SW 1271 (cell line): ENCODE measurements at regions not wholly inside any gene's neighbourhood (a gene's known extent, or its start where the extent isn't known, plus 50 kb on each side); places are given as distances from the start of the nearest gene placed in this dataset.
"Not testable (repeated sequence)": the region's sequence is repeated elsewhere in the genome, so short reads cannot be mapped to it uniquely, and the experiment has no call there.

Source experiments
- DNase-seq, 2 experiments: peaks; one replicate each; lab custom pipeline; 2025; lab: John Stamatoyannopoulos, UW

DNA sequence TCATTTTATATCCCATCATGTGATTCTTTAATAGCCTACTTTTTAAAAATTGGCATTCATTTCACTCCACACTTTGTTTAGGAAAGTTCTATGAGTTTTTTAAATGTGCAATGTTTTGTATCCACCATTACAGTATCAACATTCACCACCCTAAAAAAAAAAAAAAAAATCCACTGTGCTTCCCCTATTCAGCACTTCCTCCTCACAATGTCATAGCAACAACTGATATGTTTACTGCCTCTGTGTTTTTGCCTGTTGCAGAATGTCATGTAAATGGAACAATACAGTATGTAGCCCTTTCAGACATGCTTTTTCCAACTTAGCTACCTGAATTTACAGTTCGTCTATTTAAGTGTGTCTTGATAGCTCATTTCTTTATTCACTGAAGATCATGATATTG is 754.2 kb downstream of the FAM181B start:
- DNase-seq: no peak

DNA sequence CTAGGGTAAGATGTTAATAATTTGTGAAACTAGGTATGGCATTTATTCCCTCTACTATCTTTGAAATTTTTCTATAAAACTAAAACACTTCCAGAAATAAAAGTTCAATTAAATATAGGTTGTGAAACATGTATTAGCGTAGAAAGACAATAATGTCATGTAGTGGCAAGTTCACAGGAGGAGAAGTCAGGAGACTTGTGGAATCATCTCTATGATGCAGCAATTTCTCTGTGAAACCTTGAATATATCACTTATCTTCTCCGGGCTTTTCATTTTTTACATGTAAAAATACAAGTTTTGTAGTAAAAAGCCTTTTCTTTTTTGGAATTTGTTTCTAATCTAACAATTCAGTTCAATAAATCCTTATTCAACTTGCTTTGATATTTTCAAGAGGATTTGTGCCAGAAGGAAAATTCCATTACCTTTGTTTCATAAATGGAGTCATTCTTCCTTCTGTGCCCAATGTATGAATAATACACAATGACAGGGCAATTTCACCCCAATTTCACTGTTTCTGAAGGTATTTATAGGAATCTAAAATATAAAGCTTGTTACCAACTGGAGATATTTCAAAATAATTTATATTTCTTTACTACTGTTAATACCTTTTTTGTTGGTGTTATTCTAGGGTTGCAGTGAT is 758.3 kb downstream of the FAM181B start:
- DNase-seq: no peak

DNA sequence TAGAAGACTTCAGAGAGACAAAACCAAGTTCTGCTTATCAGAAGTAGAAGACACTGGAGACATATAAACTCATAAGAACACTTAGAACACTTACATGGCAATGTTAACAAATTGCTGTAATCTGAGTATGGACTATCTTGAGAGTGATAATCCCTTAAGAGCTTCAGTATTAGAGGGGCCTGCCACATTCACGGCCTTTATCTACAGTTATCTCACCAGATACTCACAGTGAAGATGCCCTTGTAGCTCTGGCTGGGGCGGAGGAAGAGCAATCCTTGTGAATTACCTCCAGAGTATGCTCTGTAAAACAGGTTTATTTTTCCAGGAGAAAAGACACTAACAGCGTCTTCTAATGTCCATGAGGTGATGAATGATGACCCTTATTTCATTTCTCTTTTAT is 762.8 kb downstream of the FAM181B start:
- no peak for DNase-seq

DNA sequence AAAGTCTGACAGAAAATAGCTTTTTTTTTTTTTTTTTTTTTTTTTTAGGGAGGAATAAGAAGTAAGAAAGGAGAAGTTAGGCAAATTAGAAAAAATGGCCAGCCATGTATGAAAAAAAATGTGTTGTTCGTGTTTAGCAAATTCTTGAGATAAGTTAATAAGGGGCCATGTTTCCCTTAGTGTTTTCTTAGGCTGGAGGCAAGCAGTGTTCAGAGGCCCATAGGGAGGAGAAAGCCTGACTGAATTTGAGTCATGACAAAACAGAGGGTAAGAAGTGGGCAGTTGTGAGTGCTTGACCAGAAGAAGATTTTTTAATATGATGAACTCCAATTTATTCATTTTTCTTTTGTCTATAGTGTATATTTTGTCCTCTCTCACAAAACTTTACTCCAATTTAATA is 766.4 kb downstream of the FAM181B start:
- DNase-seq: no peak

DNA sequence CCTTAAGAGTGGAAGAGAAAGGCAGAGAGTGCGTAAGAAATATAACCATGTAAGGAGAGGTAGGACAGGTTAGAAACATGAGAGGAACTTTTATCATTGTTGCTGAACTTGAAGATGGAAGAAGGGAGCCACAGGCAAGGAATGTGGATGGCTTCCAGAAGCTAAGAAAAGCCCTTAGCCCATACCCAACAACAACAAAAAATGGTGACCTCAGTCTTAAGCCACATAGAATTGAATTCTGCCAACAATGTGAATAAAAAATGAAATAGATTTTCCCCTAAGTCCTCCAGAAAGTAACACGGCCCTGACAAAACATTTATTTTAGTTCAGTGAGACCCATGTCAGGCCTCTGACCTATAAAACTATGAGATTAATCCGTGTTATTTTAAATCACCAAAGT is 767.3 kb downstream of the FAM181B start:
- DNase-seq: no peak

DNA sequence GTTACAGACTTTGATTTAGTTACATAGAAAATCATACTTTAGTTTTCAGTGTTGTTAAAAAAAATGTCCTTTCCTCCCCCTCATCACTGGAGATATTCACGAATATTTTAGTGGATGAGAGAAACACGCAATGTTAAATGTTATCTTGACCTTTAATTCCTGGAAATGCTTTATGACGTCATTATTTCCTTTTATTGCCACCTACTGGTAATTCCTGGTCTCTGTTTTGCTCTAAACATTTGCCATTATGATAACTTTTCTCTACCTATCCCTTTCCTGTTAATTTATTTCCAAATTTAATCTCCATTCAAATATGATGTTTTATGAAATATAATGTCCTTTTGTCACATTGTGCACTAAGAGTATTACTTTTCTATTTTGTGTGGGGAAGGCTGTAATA is 770.6 kb downstream of the FAM181B start:
- no peak for DNase-seq

DNA sequence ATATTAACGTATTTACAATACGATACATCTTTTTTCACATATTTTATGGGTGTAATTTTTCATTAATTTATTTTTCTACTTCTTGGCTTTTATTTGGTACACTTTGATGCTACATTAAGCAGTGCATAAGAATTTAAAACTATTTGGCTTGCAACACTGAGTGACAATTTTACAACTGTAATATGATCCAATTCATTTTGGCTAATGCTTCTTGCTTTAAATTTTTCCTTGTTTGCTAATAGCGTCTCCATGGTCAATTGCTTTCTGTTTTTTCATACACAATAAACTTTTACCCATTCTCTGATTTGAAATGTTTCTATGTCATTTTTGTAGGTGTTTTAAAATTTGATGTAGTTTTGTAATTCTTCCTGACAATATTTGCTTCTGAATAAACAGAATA is 773.2 kb downstream of the FAM181B start:
- no peak for DNase-seq

DNA sequence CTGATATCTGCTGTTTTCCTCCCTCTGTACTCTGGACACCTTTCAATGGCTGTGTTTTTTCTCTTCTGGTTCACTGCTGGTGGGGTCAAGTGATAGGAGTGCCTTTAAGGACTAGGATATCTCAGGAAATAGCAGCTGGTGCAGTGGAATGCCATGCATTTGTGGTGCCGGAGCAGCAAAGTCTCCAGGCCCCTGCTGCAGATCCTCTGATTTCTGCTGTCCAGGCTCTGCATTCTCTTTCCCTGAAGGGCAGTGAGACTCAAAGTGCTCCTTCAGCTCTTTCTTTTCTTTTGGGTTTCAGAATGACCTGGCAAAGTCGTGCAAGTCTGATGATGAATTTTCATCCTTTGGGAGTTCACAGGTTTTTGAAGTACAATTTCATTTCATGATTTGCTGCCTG is 774.3 kb downstream of the FAM181B start:
- DNase-seq: no peak

DNA sequence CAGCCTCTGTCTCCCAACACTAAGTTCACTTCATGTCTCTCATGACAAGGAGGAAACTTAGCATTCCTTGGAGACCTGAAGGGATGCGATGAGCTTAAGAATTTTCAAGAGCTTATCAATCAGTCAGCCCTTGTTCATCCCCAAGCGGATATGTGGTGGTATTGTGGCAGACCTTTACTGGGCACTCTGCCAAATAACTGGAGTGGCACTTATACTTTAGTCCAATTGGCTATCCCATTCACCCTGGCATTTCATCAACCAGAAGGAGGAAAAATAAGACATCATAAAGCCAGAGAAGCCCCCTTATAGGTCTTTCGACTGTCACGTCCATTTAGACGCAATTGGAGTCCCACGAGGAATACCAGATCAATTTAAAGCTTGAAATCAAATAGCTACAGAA is 779.4 kb downstream of the FAM181B start:
- not testable (repeated sequence) for DNase-seq

DNA sequence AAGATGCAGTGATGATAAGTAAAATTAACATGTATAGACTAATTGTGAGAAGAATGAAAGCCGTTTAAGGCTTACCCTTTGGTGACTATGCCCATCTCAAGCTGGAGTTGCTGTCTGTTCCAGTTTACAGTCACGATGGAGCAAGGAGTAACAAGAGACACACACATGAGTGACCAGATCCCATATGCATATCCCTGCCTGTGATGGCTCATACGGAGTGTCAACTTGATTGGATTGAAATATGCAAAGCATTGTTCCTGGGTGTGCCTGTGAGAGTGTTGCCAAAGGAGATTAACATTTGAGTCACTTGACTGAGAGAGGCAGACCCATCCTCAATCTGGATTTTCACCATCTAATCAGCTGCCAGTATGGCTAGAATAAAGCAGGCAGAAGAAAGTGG is 786.8 kb downstream of the FAM181B start:
- no peak for DNase-seq

DNA sequence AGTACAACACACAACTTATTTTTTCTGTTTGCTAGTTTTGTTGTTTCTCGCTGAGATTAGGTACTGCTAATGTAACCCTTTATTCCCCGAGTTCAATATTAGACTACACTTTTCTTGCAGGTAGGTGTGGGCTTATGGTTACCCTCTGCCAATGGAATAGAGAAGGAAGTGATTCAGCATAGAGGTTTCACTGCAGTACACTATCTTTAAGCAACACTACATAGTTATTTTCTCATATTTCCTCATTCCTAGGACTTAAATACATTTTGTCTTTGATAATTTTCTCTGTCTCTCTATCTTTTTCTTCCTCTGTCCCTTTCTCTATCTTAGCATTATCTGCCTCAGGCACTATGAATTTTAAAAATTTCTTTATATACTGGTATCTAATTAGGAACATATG is 791.0 kb downstream of the FAM181B start:
- no peak for DNase-seq

DNA sequence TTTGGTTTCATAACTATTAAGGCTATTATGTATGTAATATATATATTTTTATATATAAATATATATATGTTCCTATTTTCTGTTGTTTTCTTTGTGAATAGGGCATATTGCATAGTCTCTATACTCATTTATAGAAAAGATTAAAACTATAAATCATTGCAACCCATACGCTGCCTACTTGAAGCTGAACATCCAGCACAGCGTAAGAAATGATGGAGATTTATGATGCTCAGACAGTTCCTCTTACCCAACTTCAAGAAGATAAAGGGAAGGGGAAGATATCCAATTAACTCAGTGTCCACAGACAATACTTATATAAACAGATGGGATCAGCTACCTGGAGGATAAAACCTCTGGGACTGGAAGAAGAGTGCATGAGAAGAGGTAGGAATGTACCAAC is 791.7 kb downstream of the FAM181B start:
- DNase-seq: no peak

DNA sequence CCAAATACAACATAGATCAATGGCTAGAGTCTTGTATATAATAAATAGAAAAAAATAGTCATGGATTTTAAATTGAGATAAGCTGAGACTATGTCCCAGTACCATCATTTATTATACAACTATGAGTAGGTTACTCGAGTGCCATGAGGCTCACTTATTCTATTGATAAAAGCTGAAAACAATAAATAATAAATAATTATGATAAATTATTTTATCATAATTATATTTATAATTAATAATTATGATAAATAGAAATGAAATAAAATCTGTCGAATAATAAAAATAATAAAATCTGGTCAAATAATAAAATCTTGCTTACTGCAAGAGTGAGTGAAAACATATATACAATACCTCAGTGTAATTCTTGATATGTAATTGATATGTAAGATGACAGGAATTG is 801.4 kb downstream of the FAM181B start:
- DNase-seq: no peak

DNA sequence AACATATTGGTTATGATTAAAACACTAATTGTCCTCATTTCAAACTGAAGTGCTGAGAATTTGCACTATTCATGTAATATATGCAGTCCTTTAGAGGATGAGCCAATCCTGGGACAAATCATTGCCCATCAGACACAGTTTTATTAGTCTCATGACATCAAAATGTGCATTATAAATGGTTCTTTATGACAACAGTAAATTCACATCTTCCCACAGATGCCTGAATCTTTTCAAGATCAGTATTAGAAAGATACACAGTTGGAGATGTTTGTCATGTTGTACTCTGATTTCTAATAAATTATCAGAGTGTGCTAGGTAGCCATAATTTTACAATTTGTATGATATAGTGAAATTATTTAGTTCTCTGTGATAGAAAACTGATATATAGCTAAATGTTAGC is 813.5 kb downstream of the FAM181B start:
- DNase-seq: no peak

DNA sequence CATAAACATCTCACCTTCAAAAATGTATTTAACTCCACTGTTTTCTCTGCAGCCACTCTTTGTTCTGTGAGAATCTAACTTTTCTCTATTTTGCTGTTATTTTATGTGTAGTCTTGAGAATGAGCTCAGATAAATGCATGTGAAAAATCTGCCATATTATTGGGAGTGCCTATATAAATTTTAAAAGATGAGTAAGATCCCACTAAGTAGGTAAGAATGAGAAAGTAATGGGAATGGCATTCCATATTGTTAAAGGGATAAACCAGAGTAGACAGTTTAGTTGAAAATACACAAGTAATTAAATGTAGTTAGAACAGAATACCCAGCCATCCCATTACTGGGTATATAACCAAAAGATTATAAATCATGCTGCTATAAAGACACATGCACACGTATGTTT is 817.2 kb downstream of the FAM181B start:
- no peak for DNase-seq

DNA sequence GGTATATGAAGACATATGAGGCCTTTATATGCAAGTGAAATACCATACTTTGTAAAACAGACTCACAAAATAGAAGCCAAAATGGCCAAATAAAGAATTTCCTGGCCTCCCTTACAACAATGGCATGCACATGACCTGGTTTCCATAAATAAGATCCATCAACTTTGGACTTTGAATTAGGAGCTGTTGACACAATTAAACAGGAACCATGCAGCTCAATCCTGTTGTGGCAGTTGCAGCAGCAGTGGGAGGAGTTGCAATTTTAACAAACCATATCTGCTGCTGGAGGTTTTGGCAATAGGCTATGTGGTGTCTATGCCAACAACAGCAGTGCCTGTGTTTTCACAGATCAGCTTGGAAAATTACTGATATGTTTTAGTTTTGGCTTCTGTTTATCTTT is 818.6 kb downstream of the FAM181B start:
- no peak for DNase-seq

DNA sequence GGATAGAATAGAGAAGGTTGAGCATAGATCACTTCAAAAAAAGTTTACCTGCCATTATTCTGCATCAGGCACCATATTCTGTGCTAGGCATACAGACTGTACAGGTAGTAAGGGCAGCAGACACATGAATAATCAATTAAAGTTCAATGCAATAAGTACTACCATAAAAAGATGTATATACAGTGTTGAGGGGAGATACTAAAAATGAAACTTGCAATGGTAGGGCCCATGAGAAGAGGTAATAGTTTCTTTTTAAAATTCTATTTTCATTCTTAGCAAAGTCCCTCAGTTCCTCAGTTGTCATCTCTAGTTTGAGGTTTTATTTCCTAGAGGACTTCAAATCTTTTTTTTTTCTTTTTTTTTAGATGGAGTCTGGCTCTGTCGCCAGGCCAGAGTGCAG is 819.9 kb downstream of the FAM181B start:
- DNase-seq: no peak

DNA sequence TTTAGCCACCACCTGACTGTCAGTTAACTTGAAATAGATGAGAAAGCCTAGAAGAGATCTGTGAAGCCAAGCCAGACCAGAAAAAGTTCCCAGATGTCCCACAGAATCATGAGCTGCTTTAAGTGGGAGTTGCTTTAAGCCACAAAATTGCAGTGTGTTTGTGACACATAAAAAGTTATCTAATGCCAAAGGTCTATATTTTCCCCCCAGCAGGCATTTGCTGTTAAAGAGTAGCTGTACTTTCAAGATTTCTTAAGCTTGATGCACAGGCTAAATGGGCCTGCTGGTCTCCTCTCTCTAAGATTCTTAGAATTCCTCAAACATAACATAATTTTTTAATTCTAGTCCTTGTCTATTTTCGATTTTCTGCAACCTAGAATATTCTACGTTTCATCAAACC is 825.7 kb downstream of the FAM181B start:
- no peak for DNase-seq

DNA sequence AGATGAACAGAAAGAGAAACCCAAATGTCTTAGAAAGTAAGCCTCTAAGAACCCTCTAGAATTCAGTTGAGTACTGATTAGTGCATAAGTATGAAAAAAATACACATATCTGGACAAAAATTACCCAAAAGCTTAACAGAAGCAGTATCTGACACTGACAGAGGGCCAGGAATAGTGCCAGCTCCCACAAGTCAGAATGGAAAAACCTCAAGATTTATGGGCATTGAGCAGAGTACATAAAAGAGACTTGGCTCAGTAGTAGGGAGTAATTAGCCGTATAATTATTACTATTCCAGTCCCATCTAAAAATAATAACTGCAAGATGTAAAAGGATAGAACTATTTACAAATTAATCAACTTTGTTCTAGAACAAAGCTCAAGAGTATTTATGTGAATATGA is 834.5 kb downstream of the FAM181B start:
- DNase-seq: no peak

DNA sequence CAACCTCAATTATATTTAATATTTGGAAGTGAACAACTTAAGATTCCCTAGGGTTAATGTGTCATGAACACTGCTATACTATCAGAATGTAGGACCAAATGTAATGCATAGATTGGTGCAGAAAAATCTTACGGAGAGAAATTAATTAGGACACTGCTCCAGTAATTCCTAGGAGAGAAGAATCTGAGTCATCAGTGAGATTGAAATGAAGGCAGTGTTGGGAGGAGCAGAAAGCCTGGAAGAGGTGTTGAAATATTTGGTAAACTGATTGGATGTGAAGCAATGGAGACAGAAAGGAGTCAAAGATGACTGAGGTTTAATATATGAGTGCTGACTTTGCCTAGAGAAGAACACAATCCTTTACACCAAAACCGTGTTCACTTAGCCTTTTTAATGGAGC is 836.0 kb downstream of the FAM181B start:
- no peak for DNase-seq

DNA sequence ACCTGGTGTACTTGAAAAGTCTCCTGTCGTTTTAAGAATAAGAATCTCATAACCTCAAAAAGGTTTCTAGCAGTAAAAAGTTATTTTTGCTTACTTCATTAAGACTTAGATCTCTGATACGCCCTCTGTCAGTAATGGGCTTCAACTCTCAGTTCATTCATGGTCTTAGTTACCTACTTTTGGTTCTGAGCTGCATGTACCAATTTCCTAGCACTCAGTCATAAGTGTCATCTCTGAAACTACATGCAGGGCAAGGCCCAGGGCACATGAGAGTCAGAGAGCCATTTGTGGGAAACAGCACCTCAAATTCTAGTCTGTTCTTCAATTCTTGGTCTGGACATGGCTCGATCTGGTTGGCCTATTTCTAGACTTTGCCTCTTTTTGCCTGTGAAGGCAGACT is 838.4 kb downstream of the FAM181B start:
- DNase-seq: no peak

DNA sequence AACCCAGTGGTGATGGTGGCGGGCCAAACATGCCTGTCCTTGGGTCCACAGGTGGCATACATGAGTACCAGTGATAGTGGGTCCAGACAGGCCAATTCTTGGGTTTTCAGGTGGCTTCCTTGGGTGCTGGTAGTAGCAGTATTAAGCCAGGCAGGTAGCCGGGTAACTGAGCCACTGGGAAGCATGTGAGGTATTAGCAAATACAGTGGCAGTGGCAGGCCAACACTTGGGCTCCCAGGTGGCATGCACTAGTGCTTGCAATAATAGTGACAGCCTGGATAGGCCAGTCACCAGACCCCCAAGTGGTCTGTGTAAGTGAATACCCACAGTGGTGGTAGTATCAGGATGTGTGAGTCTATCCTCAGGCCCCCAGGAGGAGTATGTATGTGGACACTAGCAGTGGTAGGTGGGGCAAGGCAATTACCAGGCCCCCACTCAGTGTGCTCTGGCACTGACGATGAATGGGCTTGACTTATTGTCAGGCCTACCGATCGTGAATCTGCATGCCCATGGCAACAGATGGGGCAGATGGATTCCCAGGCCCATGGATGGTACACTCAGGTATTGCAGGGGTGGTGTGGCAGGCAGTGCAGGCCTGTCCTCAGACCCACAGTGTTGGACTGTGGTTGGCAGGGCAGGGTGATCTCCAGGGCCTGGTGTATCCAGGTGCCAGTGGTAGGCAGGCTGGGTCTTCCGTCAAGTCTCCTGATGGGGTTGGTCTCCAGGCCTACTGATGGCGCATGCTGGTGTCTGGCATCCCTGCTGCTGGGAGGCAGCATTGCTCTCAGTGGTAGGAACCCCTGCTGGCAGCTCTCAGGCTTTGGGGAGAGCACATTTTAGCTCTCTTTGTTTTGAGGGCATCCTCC is 840.7 kb downstream of the FAM181B start:
- no peak for DNase-seq

DNA sequence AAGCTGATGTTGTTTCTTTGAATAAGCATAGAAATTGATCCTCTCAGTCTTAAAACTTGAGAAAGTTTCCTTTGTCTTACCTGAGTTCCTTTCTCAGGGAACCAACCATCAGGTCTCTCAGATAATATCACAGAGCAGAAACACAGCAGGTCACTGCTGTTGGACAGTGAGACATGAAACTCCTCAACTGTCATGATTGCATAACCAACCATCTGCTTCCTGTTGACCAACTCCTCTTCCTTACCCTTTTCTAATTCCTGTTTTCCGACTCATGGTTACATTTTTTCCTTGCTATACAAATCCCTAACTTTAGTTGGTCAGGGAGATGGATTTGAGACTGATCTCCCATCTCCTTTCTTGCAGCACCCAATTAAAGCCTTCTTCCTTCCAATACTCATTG is 845.3 kb downstream of the FAM181B start:
- DNase-seq: no peak

DNA sequence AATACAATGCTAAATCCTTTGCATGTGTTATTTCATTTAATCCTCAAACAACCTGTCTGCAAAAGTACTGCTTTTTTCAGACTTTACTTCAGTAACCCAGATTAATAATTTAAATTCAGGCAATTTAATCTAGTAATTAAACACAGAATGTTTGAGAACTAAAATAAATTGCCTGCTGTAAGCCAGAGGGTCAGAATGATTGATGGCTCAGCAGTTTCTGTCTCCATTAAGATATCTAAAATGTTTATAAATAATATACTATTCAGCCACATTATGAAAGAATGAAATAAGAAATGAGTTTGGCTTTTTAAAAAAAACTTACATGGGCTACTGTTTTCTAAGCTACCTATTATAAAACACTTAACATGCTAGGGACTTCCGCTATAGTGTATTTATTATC is 846.0 kb downstream of the FAM181B start:
- DNase-seq: no peak
